GM18498 (cell line): ENCODE measurements at regions not wholly inside any gene's neighbourhood (a gene's known extent, or its start where the extent isn't known, plus 50 kb on each side); places are given as distances from the start of the nearest gene placed in this dataset.

Experiments used
- ATAC-seq: cut with Tn5 transposase; IDR thresholded peaks from one replicate; pipeline ENCODE4 v1.9.1; 2021; ENCODE audit warnings: mild to moderate bottlenecking, moderate library complexity; ENCODE audit not compliant: unreplicated experiment

GRCh38 chr6:20312606-20313005 lies 89.1 kb upstream of the E2F3 start:
- ATAC-seq: no peak

- no peak for ATAC-seq
Observed at GRCh38 chr6:20313051-20313450, 88.6 kb upstream of the E2F3 start.

GRCh38 chr6:20313960-20314530 lies 87.6 kb upstream of the E2F3 start:
- no peak for ATAC-seq

GRCh38 chr6:20314866-20315845 lies 86.5 kb upstream of the E2F3 start:
- ATAC-seq: no peak

GRCh38 chr6:20317430-20317829 lies 84.2 kb upstream of the E2F3 start:
- ATAC-seq: no peak

- no peak for ATAC-seq
Observed at GRCh38 chr6:20318851-20319387, 82.8 kb upstream of the E2F3 start.

- ATAC-seq: peak; percentile 100
Observed at GRCh38 chr6:20319520-20320357, 81.9 kb upstream of the E2F3 start.

- no peak for ATAC-seq
Observed at GRCh38 chr6:20325641-20326421, 75.8 kb upstream of the E2F3 start.

- ATAC-seq: no peak
Observed at GRCh38 chr6:20326422-20326728, 75.3 kb upstream of the E2F3 start.

GRCh38 chr6:20327141-20327540 lies 74.5 kb upstream of the E2F3 start:
- no peak for ATAC-seq

- ATAC-seq: no peak
Observed at GRCh38 chr6:20328266-20328923, 73.3 kb upstream of the E2F3 start.

GRCh38 chr6:20328924-20329300 lies 72.8 kb upstream of the E2F3 start:
- no peak for ATAC-seq

- no peak for ATAC-seq
Observed at GRCh38 chr6:20331042-20331441, 70.6 kb upstream of the E2F3 start.

- ATAC-seq: no peak
Observed at GRCh38 chr6:20331625-20332024, 70.1 kb upstream of the E2F3 start.

GRCh38 chr6:20332441-20333006 lies 69.2 kb upstream of the E2F3 start:
- ATAC-seq: no peak

GRCh38 chr6:20333721-20334269 lies 67.9 kb upstream of the E2F3 start:
- no peak for ATAC-seq

GRCh38 chr6:20334334-20334733 lies 67.3 kb upstream of the E2F3 start:
- no peak for ATAC-seq

- ATAC-seq: no peak
Observed at GRCh38 chr6:20334962-20335361, 66.7 kb upstream of the E2F3 start.

- no peak for ATAC-seq
Observed at GRCh38 chr6:20335872-20336271, 65.8 kb upstream of the E2F3 start.
